GM06990 (cell line): ENCODE measurements at regions not wholly inside any gene's neighbourhood (a gene's known extent, or its start where the extent isn't known, plus 50 kb on each side); places are given as distances from the start of the nearest gene placed in this dataset.
"Not testable (repeated sequence)": the region's sequence is repeated elsewhere in the genome, so short reads cannot be mapped to it uniquely, and the experiment has no call there.

Experiments used
- DNase-seq: peaks from one replicate; pipeline ENCODE4 v3.0.0-alpha.2; 2011; ENCODE audit not compliant: insufficient read length; ENCODE audit errors: extremely low read depth
- H3K27me3 ChIP-seq: replicated peaks from 2 replicates; pipeline ENCODE4 v1.6.0; 2011; ENCODE audit warnings: low read length; ENCODE audit not compliant: control insufficient read depth, insufficient read depth
- H3K36me3 ChIP-seq: 2 replicates; pipeline ENCODE4 v1.5.1; 2011; ENCODE audit warnings: low read length; ENCODE audit not compliant: control insufficient read depth, insufficient read depth
- H3K4me3 ChIP-seq: replicated peaks from 2 replicates; pipeline ENCODE4 v1.5.1; 2011; ENCODE audit warnings: low read depth, mild to moderate bottlenecking, control low read depth, low read length
- TF ChIP-seq, protein P1 (sequence below): IDR thresholded peaks from 2 replicates; pipeline ENCODE4 v1.5.1; 2011; ENCODE audit warnings: low read length, control low read depth, mild to moderate bottlenecking, inconsistent platforms; ENCODE audit not compliant: insufficient read depth, poor library complexity, severe bottlenecking

DNA sequence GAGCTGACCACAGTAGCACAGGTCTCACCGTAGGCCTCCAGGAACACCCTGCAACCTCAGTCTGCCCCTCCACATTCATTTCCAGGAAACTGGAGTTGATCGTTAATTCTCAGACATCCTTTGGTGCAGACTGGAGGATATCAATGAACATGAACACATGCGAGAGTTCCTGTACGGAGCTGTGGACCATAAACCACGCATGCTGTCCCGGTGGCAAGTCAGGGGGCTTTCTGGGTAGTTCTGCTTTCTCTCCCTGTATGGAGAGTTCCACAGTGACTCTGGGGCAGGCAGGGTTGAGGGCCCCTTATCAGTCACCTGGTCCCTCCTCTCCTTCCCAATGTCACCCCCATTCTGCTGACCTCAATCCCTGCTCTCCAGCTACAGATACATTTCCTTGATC, 55.5 kb upstream of the URI1 start:
- Histone ChIP-seq H3K27me3 (no peaks in the 10 kb centered on the region), H3K36me3 (no peaks in the 10 kb centered on the region), H3K4me3 (no peak overlapping the region)
- TF ChIP-seq, protein P1, sequence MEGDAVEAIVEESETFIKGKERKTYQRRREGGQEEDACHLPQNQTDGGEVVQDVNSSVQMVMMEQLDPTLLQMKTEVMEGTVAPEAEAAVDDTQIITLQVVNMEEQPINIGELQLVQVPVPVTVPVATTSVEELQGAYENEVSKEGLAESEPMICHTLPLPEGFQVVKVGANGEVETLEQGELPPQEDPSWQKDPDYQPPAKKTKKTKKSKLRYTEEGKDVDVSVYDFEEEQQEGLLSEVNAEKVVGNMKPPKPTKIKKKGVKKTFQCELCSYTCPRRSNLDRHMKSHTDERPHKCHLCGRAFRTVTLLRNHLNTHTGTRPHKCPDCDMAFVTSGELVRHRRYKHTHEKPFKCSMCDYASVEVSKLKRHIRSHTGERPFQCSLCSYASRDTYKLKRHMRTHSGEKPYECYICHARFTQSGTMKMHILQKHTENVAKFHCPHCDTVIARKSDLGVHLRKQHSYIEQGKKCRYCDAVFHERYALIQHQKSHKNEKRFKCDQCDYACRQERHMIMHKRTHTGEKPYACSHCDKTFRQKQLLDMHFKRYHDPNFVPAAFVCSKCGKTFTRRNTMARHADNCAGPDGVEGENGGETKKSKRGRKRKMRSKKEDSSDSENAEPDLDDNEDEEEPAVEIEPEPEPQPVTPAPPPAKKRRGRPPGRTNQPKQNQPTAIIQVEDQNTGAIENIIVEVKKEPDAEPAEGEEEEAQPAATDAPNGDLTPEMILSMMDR = no peak
- no peak for DNase-seq

DNA sequence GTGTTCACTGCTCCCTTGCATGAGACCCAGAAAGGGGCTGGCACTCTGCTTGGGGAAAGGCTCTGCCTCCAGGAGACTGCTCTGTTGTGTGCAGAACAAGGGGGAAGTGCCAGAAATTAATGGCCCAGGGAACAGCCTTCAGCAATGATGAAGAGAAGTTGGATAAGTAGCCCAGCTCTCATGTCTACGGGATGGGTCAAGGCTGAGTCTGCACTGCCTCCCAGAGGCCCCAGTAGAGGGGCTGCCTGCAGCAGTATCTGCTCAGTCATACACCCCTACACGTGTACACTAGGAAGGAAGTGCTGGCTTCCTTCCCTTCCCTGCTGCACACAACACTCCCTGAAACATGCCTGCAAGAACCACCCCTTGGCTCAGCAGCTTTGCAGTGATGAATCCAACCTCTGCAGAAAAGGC, 54.6 kb upstream of the URI1 start:
- TF ChIP-seq, protein P1 = no peak
- Histone ChIP-seq H3K4me3 (no peak overlapping the region), H3K27me3 (no peaks in the 10 kb centered on the region), H3K36me3 (no peaks in the 10 kb centered on the region)
- no peak for DNase-seq

DNA sequence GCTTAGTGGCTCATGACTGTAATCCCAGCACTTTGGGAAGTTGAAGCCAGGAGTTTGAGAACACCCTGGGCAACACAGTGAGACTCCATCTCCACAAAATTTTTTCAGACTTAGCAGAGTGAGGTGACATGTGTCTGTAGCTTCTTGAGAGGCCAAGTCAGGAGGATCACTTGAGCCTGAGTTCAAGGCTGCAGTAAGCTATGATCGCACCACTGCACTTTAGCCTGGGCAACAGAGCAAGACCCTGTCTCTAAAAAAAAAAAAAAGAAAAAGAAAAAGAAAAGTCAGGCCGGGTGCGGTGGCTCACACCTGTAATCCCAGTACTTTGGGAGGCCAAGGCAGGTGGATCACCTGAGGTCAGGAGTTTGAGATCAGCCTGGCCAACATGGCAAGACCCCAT, 54.0 kb upstream of the URI1 start:
- H3K36me3 ChIP-seq, H3K4me3 ChIP-seq, H3K27me3 ChIP-seq, DNase-seq: not testable (repeated sequence)

DNA sequence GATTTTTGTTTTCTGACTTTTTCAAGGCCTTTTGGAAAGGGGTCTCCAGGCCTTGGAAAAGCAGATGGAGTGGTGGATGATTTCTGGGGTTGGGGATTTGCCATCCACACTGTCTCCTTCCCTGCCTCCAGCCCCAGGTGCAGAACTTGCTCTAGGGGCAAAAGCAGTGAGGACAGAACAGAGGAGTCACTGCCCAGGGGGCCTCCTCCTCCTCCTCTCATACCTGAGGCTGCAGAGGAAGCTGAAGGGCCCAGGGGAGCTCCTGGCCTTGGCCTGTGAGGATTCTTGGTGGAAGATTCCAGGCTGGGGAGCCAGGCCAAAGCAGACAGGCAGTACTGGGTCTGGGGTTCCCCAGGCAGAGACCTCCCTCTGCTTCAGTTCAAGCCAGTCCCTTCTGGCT, 52.3 kb upstream of the URI1 start:
- DNase-seq = no peak
- Histone ChIP-seq H3K27me3 (no peaks in the 10 kb centered on the region; the same call in 1 of the 2 replicates), H3K4me3 (no peak overlapping the region), H3K36me3 (no peaks in the 10 kb centered on the region)
- TF ChIP-seq, protein P1 = no peak

DNA sequence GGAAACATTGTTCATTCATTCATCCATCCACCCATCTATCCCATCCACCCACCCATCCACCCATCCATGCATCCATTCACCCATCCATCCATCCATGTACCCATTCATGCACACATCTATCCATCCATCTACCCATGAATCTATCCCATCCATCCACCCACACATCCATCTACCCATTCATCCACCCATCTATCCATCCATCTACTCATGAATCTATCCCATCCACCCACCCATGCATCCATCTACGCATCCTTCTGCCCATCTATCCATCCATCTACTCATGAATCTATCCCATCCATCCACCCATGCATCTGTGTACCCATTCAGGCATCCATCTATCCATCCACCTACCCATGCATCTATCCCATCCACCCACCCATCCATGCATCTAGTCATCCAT, 51.6 kb upstream of the URI1 start:
- TF ChIP-seq, protein P1 = no peak
- DNase-seq = no peak
- no peaks in the 10 kb centered on the region; the same call in 1 of the 2 replicates for H3K27me3 ChIP-seq
- H3K4me3 ChIP-seq = no peak overlapping the region
- no peaks in the 10 kb centered on the region for H3K36me3 ChIP-seq
